Cardiac fibroblast (primary cell): ENCODE measurements at regions not wholly inside any gene's neighbourhood (a gene's known extent, or its start where the extent isn't known, plus 50 kb on each side); places are given as distances from the start of the nearest gene placed in this dataset.

Source experiments
- DNase-seq, 2 donors: peaks; one replicate each; pipeline versions ENCODE4 v3.0.0 to v3.0.0-alpha.2; 2010; ENCODE audit warnings: low read depth in 2 of 2
- H3K4me3 ChIP-seq, 2 donors: replicated peaks in 1 of 2; 1 replicate in 1 of 2; 2 replicates in 1 of 2; pipeline ENCODE4 v1.5.1; 2011; ENCODE audit warnings: low read depth in 2 of 2, low read length in 2 of 2, mild to moderate bottlenecking in 2 of 2, moderate library complexity in 1 of 2
- TF ChIP-seq, protein P1 (sequence below): IDR thresholded peaks from one replicate; pipeline ENCODE4 v1.5.1; 2011; ENCODE audit warnings: low read depth, mild to moderate bottlenecking, low read length, inconsistent platforms

DNA sequence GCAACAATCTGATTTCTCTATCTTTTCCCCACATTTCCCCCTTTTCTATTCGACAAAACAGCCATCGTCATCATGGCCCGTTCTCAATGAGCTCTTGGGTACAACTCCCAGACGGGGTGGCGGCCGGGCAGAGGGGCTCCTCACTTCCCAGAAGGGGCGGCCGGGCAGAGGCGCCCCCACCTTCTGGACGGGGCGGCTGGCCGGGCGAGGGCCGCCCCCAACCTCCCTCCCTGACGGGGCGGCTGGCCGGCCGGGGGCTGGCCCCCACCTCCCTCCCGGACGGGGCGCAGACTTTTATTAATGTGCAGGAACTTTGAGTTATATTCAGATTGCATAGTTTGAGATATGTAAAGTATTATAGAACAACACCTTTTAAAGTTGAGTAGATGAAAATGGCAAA lies 64.4 kb upstream of the HPGD start:
- H3K4me3 ChIP-seq = no peak overlapping the region
- DNase-seq = no peak
- TF ChIP-seq, protein P1, sequence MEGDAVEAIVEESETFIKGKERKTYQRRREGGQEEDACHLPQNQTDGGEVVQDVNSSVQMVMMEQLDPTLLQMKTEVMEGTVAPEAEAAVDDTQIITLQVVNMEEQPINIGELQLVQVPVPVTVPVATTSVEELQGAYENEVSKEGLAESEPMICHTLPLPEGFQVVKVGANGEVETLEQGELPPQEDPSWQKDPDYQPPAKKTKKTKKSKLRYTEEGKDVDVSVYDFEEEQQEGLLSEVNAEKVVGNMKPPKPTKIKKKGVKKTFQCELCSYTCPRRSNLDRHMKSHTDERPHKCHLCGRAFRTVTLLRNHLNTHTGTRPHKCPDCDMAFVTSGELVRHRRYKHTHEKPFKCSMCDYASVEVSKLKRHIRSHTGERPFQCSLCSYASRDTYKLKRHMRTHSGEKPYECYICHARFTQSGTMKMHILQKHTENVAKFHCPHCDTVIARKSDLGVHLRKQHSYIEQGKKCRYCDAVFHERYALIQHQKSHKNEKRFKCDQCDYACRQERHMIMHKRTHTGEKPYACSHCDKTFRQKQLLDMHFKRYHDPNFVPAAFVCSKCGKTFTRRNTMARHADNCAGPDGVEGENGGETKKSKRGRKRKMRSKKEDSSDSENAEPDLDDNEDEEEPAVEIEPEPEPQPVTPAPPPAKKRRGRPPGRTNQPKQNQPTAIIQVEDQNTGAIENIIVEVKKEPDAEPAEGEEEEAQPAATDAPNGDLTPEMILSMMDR = no peak

DNA sequence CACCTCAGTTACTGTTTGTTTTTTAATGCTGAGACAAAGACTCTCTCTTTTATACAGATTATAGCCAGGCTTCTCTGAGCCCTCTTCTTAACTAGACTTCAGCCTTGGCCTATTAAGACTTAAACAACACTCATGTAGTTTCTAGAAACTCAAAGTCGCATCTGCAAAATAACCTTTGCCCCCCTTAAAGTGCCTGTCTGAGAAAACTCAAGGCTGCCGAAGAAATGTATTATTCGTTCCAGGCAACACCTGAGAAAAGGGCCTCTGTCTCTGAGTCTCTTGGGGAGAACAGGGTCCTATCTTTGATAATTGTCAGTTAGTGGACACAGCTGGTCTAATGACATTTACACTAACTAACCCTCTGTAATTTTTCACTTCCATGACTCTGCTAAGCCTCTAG lies 60.8 kb upstream of the HPGD start:
- TF ChIP-seq, protein P1 = no peak
- DNase-seq = no peak

DNA sequence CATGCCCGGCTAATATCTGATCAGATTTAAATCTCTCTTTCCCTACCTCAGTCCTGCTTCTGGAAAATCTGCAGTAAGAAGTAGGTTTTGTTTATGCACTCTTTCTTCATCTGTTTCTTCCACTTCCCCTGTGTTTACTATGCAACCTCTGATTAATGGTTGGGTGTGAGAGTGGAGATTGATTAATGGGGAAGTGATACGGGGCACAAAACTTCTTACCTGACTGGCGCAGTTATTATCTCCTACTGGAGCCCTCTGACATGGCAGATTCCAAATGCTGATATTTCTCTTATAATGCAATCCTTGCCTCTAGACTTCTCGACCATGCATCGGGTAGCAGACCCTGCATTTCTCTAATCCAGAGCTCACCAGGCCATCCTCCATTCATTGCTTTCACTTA lies 60.2 kb upstream of the HPGD start:
- no peak for DNase-seq
- TF ChIP-seq, protein P1 = no peak
- no peak overlapping the region for H3K4me3 ChIP-seq

More for the DNA sequence above, 60.8 kb upstream of the HPGD start:
- H3K4me3 ChIP-seq = no peak overlapping the region

DNA sequence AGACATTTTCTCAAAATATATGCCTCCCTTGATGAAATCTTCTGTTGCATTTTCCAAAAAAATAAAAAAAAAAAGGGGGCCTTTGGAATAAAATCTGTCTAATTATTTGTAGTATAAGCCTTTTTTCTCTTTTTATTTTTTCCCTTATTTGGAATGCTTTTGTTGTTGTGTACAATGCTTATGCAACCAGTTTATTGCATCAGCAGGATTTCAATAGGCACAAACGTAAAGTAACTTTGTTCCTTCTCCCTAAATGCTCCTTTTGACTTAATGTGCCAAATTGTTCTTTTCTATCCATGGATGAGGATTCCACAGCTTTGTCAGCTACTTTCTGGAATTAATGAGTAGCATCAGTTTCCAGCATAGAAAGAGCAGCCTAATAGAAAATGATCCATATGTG lies 59.6 kb upstream of the HPGD start:
- DNase-seq = peak in 1 of 2 donors; percentile 14
- TF ChIP-seq, protein P1 = no peak
- no peak overlapping the region for H3K4me3 ChIP-seq

DNA sequence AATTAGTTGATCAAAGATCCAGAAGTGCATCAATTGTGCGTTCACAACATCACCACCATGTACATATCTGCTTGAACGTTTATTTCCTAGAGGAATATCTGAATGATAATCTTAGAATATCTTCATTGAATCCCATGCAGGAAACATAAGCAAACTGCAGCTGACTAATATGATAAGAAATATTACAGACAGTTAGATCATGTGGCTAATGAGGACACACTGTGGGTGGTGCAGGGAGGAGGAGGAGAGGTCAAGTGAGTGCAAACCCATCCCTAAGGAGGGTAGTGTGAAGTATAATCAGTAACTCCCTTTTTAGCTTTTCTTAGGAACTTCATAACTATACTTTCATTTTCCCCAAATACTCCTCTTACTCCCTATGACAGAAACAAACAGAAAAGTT lies 58.3 kb upstream of the HPGD start:
- DNase-seq = no peak
- no peak overlapping the region for H3K4me3 ChIP-seq
- TF ChIP-seq, protein P1 = no peak

DNA sequence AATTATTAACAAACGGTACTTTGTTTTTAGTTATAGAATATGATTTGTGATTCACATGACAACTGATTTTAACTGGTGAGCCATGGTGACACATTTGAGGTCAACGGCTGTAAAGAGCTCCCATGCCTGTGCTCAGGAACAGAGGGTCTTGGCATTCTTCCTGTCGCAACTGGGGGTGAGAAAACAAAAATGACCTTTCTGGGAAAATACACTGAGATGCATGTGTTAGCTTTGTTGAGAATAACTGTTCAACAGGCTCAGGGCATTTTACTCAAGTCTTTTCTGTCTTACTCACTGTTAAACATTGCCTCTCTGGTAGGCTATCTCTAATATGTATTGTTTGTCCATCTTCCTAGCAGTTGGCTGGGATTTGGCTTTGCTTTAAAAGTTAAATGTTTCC lies 57.1 kb upstream of the HPGD start:
- TF ChIP-seq, protein P1 = no peak
- H3K4me3 ChIP-seq = no peak overlapping the region
- DNase-seq = no peak

DNA sequence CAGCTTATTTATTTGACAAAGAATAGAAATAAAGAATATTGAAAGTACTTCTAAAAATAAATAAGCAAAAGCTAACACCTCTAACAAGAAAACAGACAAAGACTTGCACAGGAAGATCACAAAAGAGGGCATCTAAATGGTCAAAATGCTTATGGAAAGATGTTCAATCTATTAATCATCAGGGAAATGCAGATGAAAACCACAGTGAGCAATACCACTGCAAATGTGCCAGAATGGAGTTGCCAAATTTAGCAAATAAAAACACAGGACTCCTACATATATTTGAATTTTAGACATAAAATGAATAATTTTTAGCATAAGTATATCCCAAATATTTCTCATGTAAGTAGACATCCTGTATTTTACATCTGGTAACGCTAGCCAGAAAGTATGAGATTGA lies 56.1 kb upstream of the HPGD start:
- TF ChIP-seq, protein P1 = no peak
- peak; percentile 34 to 50 for DNase-seq
- H3K4me3 ChIP-seq = no peak overlapping the region
